ENCODE measurements at regions not wholly inside any gene's neighbourhood (a gene's known extent, or its start where the extent isn't known, plus 50 kb on each side); places are given as distances from the start of the nearest gene placed in this dataset.

DNA sequence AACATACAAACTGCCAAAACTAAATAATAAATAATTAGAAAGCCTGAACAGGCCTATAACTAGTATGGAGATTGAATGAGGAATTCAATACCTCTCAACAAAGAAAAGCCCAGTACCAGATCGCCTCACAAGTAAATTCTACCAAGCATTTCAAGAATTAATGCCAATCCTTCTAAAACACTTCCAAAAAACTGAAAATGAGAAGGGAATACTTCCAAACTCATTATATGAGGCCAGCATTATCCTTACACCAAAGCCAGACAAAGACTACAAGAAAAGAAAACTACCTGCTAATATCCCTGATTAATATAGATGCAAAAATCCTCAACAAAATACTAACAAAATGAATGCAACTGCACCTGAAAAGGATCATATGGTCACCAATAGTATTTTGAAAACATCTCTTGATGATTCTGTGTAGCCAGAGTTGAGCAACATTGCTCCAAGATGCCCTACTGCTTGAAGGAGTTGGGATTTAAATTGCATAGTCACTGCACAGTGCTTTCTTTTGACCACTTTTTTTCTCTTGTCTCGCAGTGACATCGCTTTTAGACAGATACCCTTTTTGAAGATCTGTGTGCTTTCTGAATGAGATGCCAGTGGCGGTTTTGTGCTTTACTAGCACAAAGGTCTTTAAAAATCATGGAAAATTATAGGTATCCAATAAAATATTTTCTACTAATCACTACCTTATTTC is 487.2 kb upstream of the RASGRP1 start:
- no peak overlapping the region for H3K14ac ChIP-seq (ENCODE audit: insufficient read length)
- no peaks in the 10 kb centered on the region for H3K79me2 ChIP-seq (ENCODE audit: control insufficient read depth in 1 of 2, insufficient read depth in 2 of 2, low read length in 2 of 2)
- H3K4me2 ChIP-seq (ENCODE audit: insufficient read depth in 1 of 2, low read depth in 2 of 2, low read length in 2 of 2): no peak overlapping the region
- H4K5ac ChIP-seq (ENCODE audit: insufficient read length, low read depth, low read length): no peak overlapping the region
- no peaks in the 10 kb centered on the region for H3K79me1 ChIP-seq (ENCODE audit: low read depth, low read length)
- no peak overlapping the region for H4K8ac ChIP-seq (ENCODE audit: extremely low read depth, insufficient read depth, low read length)
- ChIA-PET POLR2A (ENCODE audit: partially characterized antibody) (no interaction called here), CTCF (ENCODE audit: partially characterized antibody) (no interaction called here)
- H3K4ac ChIP-seq (replicated peaks; ENCODE audit: insufficient read length, low read depth, low read length): no peak overlapping the region
- no peak overlapping the region for H3K18ac ChIP-seq (ENCODE audit: extremely low read depth, low read length)
- no peaks in the 10 kb centered on the region for H4K20me1 ChIP-seq (replicated peaks in 1 of 2; ENCODE audit: control insufficient read depth in 1 of 2, insufficient read depth in 2 of 2, low read length in 2 of 2)
- WGBS, 2 experiments (ENCODE audit: extremely low coverage in 1 of 2, insufficient coverage in 1 of 2, insufficient read length in 1 of 2, insufficient replicate concordance in 2 of 2, low coverage in 1 of 2, low lambda C conversion rate in 2 of 2, missing lambda C conversion rate in 1 of 2): 95% methylated on average over 4 of the region's 4 CpGs; no CpG with 5 or more reads in 1 of the 2 experiments
- no peak overlapping the region for H3K23ac ChIP-seq (ENCODE audit: insufficient read length)
- H4K91ac ChIP-seq (replicated peaks; ENCODE audit: insufficient read length, low read length): no peak overlapping the region
- no peak overlapping the region for H2AK5ac ChIP-seq (ENCODE audit: low read depth, low read length)
- H2AFZ ChIP-seq (ENCODE audit: low read length): no peak overlapping the region
- no peak overlapping the region for H2BK15ac ChIP-seq (ENCODE audit: low read length)
- no peaks in the 10 kb centered on the region; a peak in 1 of 8 replicates for H3K36me3 ChIP-seq (ENCODE audit: control insufficient read depth in 2 of 4, insufficient read depth in 4 of 4, low read length in 3 of 4)
- no peak overlapping the region for H3K56ac ChIP-seq (replicated peaks; ENCODE audit: insufficient read length, low read depth, low read length)
- H3K9ac ChIP-seq (replicated peaks in 1 of 4; ENCODE audit: extremely low read depth in 1 of 4, low read depth in 3 of 4, low read length in 3 of 4): no peak overlapping the region
- no peaks in the 10 kb centered on the region for H3K23me2 ChIP-seq (ENCODE audit: low read depth, low read length)
- H3K27ac ChIP-seq (ENCODE audit: low read depth, low read length): no peak overlapping the region
- no peak overlapping the region for H2BK20ac ChIP-seq (ENCODE audit: low read length)
- TF ChIP-seq KDM1A (IDR thresholded peaks at IDR 0.05; ENCODE audit: borderline replicate concordance, low read length) (no peak), RBBP5 (IDR thresholded peaks at IDR 0.05; ENCODE audit: borderline replicate concordance, low read depth, low read length) (no peak), HDAC6 (IDR thresholded peaks at IDR 0.05; ENCODE audit: low read depth, low read length) (no peak), NRF1 (IDR thresholded peaks at IDR 0.05; ENCODE audit: low read depth, low read length) (no peak), EZH2 (IDR thresholded peaks at IDR 0.05; ENCODE audit: low read depth, low read length, severe bottlenecking) (no peak), TBP (IDR thresholded peaks at IDR 0.05; ENCODE audit: low read depth, low read length) (no peak), ZNF274 (IDR thresholded peaks at IDR 0.05; ENCODE audit: borderline replicate concordance, extremely low read depth, low read length) (no peak), RAD21 (IDR thresholded peaks at IDR 0.05 in 1 of 2, conservative IDR thresholded peaks at IDR 0.05 in 1 of 2; ENCODE audit: low read depth in 2 of 2, low read length in 2 of 2) (no peak), TAF1 (IDR thresholded peaks at IDR 0.05; ENCODE audit: low read depth, low read length) (no peak)
- TF ChIP-seq, protein P1, sequence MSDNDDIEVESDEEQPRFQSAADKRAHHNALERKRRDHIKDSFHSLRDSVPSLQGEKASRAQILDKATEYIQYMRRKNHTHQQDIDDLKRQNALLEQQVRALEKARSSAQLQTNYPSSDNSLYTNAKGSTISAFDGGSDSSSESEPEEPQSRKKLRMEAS (IDR thresholded peaks at IDR 0.05): no peak
- H3K9me3 ChIP-seq (ENCODE audit: insufficient read depth in 2 of 2, low read depth in 1 of 2, low read length in 1 of 2): peaks cover 0 to 9% of the 10 kb centered on the region in 2 experiments; a peak in 1 of 4 replicates
- FAIRE-seq: no peak
- H3K4me3 ChIP-seq (ENCODE audit: extremely low read depth in 1 of 4, insufficient read depth in 2 of 4, low read depth in 3 of 4, low read length in 4 of 4): no peak overlapping the region
- no peak overlapping the region for H2BK120ac ChIP-seq (replicated peaks; ENCODE audit: low read depth, low read length)
- no peak overlapping the region for H2BK5ac ChIP-seq (ENCODE audit: low read depth, low read length)
- peaks cover 0 to 1% (median 0%) of the 10 kb centered on the region in 4 experiments; a peak in 1 of 7 replicates for H3K27me3 ChIP-seq (replicated peaks in 1 of 4; ENCODE audit: control insufficient read depth in 3 of 4, extremely low read depth in 1 of 4, insufficient read depth in 3 of 4, low read length in 3 of 4)
- H2BK12ac ChIP-seq (ENCODE audit: low read depth, low read length): no peak overlapping the region
- H3K4me1 ChIP-seq (replicated peaks in 1 of 4; ENCODE audit: control insufficient read depth in 3 of 4, insufficient read depth in 4 of 4, low read length in 3 of 4): no peaks in the 10 kb centered on the region
- no peak for DNase-seq (ENCODE audit: low read depth in 1 of 2, low spot score in 2 of 2)
